22Rv1 (cell line): ENCODE measurements at regions not wholly inside any gene's neighbourhood (a gene's known extent, or its start where the extent isn't known, plus 50 kb on each side); places are given as distances from the start of the nearest gene placed in this dataset.

ENCODE experiments used
- H3K27ac ChIP-seq: fragments of 450-650 bp; 2 replicates; pipeline ENCODE4 v1.5.1; 2017
- CTCF ChIP-seq: fragments of 450-650 bp; IDR thresholded peaks from 2 replicates; pipeline ENCODE4 v1.5.1; 2017; ENCODE audit warnings: mild to moderate bottlenecking
- ZFX ChIP-seq: fragments of 450-650 bp; IDR thresholded peaks from 2 replicates; pipeline ENCODE4 v1.6.1; 2017; ENCODE audit warnings: antibody characterized with exemption, borderline replicate concordance

- no peak overlapping the region for H3K27ac ChIP-seq
- no peak for TF ChIP-seq ZFX
- no peak for TF ChIP-seq CTCF
Observed at GRCh38 chr1:42057800-42058199, 95.4 kb upstream of the GUCA2B start.

GRCh38 chr1:42056460-42056859, 96.8 kb upstream of the GUCA2B start:
- H3K27ac ChIP-seq: no peak overlapping the region
- TF ChIP-seq ZFX (no peak), CTCF (no peak)

- no peak overlapping the region for H3K27ac ChIP-seq
- TF ChIP-seq ZFX: no peak
- TF ChIP-seq CTCF: no peak
Observed at GRCh38 chr1:42055061-42055460, 98.1 kb upstream of the GUCA2B start.

GRCh38 chr1:42052072-42052699, 101.0 kb upstream of the GUCA2B start:
- no peak overlapping the region for H3K27ac ChIP-seq
- TF ChIP-seq CTCF (no peak), ZFX (no peak)

GRCh38 chr1:42047508-42047880, 105.7 kb upstream of the GUCA2B start:
- TF ChIP-seq CTCF: no peak
- no peak for TF ChIP-seq ZFX
- H3K27ac ChIP-seq: no peak overlapping the region

GRCh38 chr1:42046761-42047507, 106.3 kb upstream of the GUCA2B start:
- no peak overlapping the region for H3K27ac ChIP-seq
- TF ChIP-seq ZFX (no peak), CTCF (no peak)

GRCh38 chr1:42044346-42044745, 108.9 kb upstream of the GUCA2B start:
- no peak overlapping the region for H3K27ac ChIP-seq
- no peak for TF ChIP-seq CTCF
- no peak for TF ChIP-seq ZFX
